PC-9 (cell line): ENCODE measurements at regions not wholly inside any gene's neighbourhood (a gene's known extent, or its start where the extent isn't known, plus 50 kb on each side); places are given as distances from the start of the nearest gene placed in this dataset.

Experiments
- BruUV-seq: library from RNA; stranded (reverse); fragments of 400-500 nt; replicated peaks from 2 replicates; lab custom pipeline; 2021; lab: Mats Ljungman, UMichigan
- CTCF ChIA-PET: fragments of 300-600 bp; sonication (Branson Sonifier 250); formaldehyde crosslinking; loops from one replicate; lab custom pipeline; 2022; ENCODE audit warnings: antibody characterized with exemption; lab: Charles Lee
- POLR2A ChIA-PET: fragments of 300-600 bp; sonication (Branson Sonifier 250); formaldehyde crosslinking; loops from one replicate; lab custom pipeline; 2022; ENCODE audit warnings: antibody characterized with exemption; ENCODE audit not compliant: unreplicated experiment; lab: Charles Lee
- DNase-seq, 2 experiments: peaks; one replicate each; pipeline versions ENCODE4 v3.0.0 to v3.0.0-alpha.2; 2015 to 2022; ENCODE audit warnings: mixed read lengths in 1 of 2
- H2AFZ ChIP-seq: fragments of 200-600 bp; sonication (generic); 2 replicates; pipeline ENCODE4 v1.8.1; 2017; ENCODE audit warnings: antibody characterized with exemption
- H3F3A ChIP-seq: fragments of 200-600 bp; sonication (generic); 2 replicates; pipeline ENCODE4 v1.8.1; 2017; ENCODE audit warnings: antibody characterized with exemption, mild to moderate bottlenecking, low read depth; ENCODE audit not compliant: insufficient read depth
- H3K27ac ChIP-seq: fragments of 200-600 bp; sonication (generic); 2 replicates; pipeline ENCODE4 v1.6.1; 2016; ENCODE audit warnings: mixed run types
- H3K27me3 ChIP-seq: fragments of 200-600 bp; sonication (generic); 2 replicates; pipeline ENCODE4 v1.6.1; 2016; ENCODE audit warnings: low read depth, mixed run types; ENCODE audit not compliant: insufficient read depth
- H3K36me3 ChIP-seq: fragments of 200-600 bp; sonication (generic); 2 replicates; pipeline ENCODE4 v1.6.1; 2016; ENCODE audit warnings: low read depth, mixed run types
- H3K4me1 ChIP-seq: fragments of 200-600 bp; sonication (generic); replicated peaks from 2 replicates; pipeline ENCODE4 v1.6.1; 2016; ENCODE audit warnings: mixed run types; ENCODE audit not compliant: insufficient read depth
- H3K4me2 ChIP-seq: fragments of 200-600 bp; sonication (generic); 2 replicates; pipeline ENCODE4 v1.6.1; 2017; ENCODE audit warnings: mixed run types
- H3K4me3 ChIP-seq: fragments of 200-600 bp; sonication (generic); 2 replicates; pipeline ENCODE4 v1.6.1; 2016; ENCODE audit warnings: mixed run types
- H3K79me2 ChIP-seq: fragments of 200-600 bp; sonication (generic); 2 replicates; pipeline ENCODE4 v1.6.1; 2017; ENCODE audit warnings: low read depth, mixed run types
- H3K9me2 ChIP-seq: fragments of 200-600 bp; sonication (generic); 2 replicates; pipeline ENCODE4 v1.8.1; 2017; ENCODE audit warnings: mild to moderate bottlenecking; ENCODE audit not compliant: insufficient read depth
- H3K9me3 ChIP-seq: fragments of 200-600 bp; sonication (generic); 2 replicates; pipeline ENCODE4 v1.8.1; 2016; ENCODE audit warnings: low read depth; ENCODE audit not compliant: insufficient read depth
- H4K20me1 ChIP-seq: fragments of 200-600 bp; sonication (generic); 2 replicates; pipeline ENCODE4 v1.8.1; 2017; ENCODE audit not compliant: insufficient read depth
- EZH2 ChIP-seq: fragments of 200-600 bp; sonication (generic); IDR thresholded peaks from 2 replicates; pipeline ENCODE4 v1.8.0; 2017; ENCODE audit warnings: antibody characterized with exemption, low read depth
- intact Hi-C: fragments of 100-400 bp; cut with micrococcal nuclease; formaldehyde crosslinking; loops from one replicate; pipeline ENCODE4 v1.10.0; 2022; ENCODE audit not compliant: unreplicated experiment
- TF ChIP-seq, protein P1 (sequence below): fragments of 200-600 bp; sonication (generic); conservative IDR thresholded peaks from 2 replicates; pipeline ENCODE4 v1.6.1; 2017; ENCODE audit warnings: mixed run types, antibody characterized with exemption, mild to moderate bottlenecking, moderate library complexity

DNA sequence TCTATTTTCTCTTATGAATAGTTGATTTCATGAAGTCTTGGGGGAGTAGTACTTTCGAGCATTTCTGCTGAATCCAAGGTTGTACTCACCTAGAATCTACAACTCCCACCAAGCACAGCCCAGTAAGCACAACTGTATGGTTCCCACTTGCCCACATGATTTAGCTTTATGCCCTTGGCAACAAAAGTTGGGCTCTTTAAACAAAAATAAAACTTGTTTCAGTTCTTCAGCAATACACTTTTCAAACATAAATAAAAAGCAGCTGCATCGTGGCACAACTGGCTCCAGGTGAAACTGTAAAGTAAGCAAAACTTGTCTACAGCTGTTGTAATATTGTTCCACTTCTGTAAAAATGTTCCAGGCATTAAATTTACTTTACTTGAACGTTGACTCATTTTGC, 99.8 kb upstream of the FSIP2 start:
- TF ChIP-seq, protein P1, sequence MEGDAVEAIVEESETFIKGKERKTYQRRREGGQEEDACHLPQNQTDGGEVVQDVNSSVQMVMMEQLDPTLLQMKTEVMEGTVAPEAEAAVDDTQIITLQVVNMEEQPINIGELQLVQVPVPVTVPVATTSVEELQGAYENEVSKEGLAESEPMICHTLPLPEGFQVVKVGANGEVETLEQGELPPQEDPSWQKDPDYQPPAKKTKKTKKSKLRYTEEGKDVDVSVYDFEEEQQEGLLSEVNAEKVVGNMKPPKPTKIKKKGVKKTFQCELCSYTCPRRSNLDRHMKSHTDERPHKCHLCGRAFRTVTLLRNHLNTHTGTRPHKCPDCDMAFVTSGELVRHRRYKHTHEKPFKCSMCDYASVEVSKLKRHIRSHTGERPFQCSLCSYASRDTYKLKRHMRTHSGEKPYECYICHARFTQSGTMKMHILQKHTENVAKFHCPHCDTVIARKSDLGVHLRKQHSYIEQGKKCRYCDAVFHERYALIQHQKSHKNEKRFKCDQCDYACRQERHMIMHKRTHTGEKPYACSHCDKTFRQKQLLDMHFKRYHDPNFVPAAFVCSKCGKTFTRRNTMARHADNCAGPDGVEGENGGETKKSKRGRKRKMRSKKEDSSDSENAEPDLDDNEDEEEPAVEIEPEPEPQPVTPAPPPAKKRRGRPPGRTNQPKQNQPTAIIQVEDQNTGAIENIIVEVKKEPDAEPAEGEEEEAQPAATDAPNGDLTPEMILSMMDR, result no peak
- TF ChIP-seq EZH2, result no peak
- Histone ChIP-seq H4K20me1 (no peaks in the 10 kb centered on the region), H3K4me2 (no peak overlapping the region), H3K9me3 (no peaks in the 10 kb centered on the region), H2AFZ (no peak overlapping the region), H3K27ac (no peak overlapping the region), H3K9me2 (no peaks in the 10 kb centered on the region), H3K36me3 (no peaks in the 10 kb centered on the region), H3K79me2 (no peaks in the 10 kb centered on the region), H3K4me1 (no peaks in the 10 kb centered on the region), H3K4me3 (no peak overlapping the region), H3K27me3 (no peaks in the 10 kb centered on the region), H3F3A (no peaks in the 10 kb centered on the region)
- intact Hi-C loops, result no loop called here
- no peak for DNase-seq
- ChIA-PET CTCF (no interaction called here), POLR2A (no interaction called here)
- BruUV-seq, result no TSS peak

DNA sequence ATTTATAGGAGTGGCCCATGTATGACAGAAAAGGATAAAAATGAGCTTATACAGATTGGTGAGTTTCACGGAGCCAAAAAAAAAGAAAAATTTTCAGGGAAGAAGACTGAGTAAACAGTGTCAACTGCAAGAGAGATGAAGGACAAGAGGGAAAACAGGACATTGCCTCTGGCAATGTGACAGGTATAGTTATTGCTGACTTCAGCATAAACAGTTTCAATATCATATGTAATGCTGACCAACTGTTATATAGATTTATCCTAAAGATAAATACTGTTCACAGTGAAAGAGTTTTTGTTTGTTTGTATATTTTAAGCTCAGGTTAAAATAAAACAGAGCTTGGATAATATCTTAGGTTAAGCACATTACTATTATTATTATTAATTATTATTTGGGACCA, 98.0 kb upstream of the FSIP2 start:
- no peak overlapping the region for H2AFZ ChIP-seq
- H3K79me2 ChIP-seq, result no peaks in the 10 kb centered on the region
- ChIA-PET POLR2A (no interaction called here), CTCF (no interaction called here)
- no peaks in the 10 kb centered on the region for H3K9me2 ChIP-seq
- TF ChIP-seq EZH2, result no peak
- H3K4me3 ChIP-seq, result no peak overlapping the region
- no peak overlapping the region for H3K27ac ChIP-seq
- H3K27me3 ChIP-seq, result no peaks in the 10 kb centered on the region
- intact Hi-C loops, result no loop called here
- no peaks in the 10 kb centered on the region for H3F3A ChIP-seq
- BruUV-seq, result no TSS peak
- H3K4me2 ChIP-seq, result no peak overlapping the region
- no peaks in the 10 kb centered on the region for H3K36me3 ChIP-seq
- H4K20me1 ChIP-seq, result no peaks in the 10 kb centered on the region
- DNase-seq, result no peak
- no peaks in the 10 kb centered on the region for H3K4me1 ChIP-seq
- no peaks in the 10 kb centered on the region for H3K9me3 ChIP-seq

DNA sequence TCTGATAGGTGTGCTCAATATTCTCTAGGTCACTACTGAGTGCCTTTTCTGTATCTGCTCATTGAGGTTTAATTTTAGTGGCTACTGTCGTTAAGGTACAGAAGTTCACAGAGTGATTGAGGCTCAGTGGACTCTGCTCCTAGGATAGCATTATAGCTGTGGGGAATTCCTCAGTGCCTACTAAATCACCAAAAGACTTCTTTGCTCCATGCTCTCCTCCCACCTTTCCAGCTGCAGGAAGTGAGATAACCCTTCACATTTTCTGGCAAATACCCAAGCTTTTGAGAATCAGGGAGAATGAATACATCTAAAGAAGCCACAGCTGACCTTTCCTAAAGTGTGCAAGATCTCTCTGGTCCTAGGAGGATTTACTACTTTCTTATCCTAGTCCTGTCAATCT, 95.2 kb upstream of the FSIP2 start:
- intact Hi-C loops, result no loop called here
- Histone ChIP-seq H3K36me3 (no peaks in the 10 kb centered on the region), H3K9me3 (no peaks in the 10 kb centered on the region), H2AFZ (no peak overlapping the region), H3K4me3 (no peak overlapping the region), H3K27me3 (no peaks in the 10 kb centered on the region), H3K4me1 (no peaks in the 10 kb centered on the region), H3K9me2 (no peaks in the 10 kb centered on the region), H3K4me2 (no peak overlapping the region), H3K27ac (no peak overlapping the region), H3K79me2 (no peaks in the 10 kb centered on the region), H4K20me1 (no peaks in the 10 kb centered on the region), H3F3A (no peaks in the 10 kb centered on the region)
- CTCF ChIA-PET, result no interaction called here
- no peak for TF ChIP-seq EZH2
- TF ChIP-seq, protein P1, result no peak
- no peak for DNase-seq
- BruUV-seq, result no TSS peak
- POLR2A ChIA-PET, result no interaction called here

DNA sequence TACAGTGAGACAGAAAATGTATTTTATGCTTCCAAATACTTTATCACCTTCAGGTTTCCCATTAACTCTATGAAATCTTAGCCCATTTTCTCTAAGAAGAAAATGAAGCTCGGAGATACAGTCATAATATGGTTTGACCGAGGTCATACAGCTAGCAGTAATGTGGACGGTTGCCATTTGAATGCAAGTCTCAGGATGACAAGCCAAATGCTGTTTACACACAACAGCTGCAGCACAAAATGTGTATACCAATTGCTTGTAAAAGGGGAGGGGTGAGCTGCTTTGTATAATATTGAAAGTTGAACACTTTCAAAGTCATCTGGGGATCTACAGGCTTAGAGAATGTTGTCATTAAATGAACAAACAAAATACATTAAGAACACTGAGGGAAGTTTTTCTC, 93.8 kb upstream of the FSIP2 start:
- Histone ChIP-seq H2AFZ (no peak overlapping the region), H3K36me3 (no peaks in the 10 kb centered on the region), H3K79me2 (no peaks in the 10 kb centered on the region), H3K27ac (no peak overlapping the region), H4K20me1 (no peaks in the 10 kb centered on the region), H3K9me3 (no peaks in the 10 kb centered on the region), H3K4me2 (no peak overlapping the region), H3K27me3 (no peaks in the 10 kb centered on the region), H3F3A (no peaks in the 10 kb centered on the region), H3K9me2 (no peaks in the 10 kb centered on the region), H3K4me1 (no peaks in the 10 kb centered on the region), H3K4me3 (no peak overlapping the region)
- intact Hi-C loops, result no loop called here
- ChIA-PET POLR2A (no interaction called here), CTCF (no interaction called here)
- TF ChIP-seq, protein P1, result no peak
- no peak for TF ChIP-seq EZH2
- BruUV-seq, result no TSS peak
- DNase-seq, result no peak
